Thoracic aorta (tissue), 2 donors: ENCODE measurements at regions not wholly inside any gene's neighbourhood (a gene's known extent, or its start where the extent isn't known, plus 50 kb on each side); places are given as distances from the start of the nearest gene placed in this dataset.

ENCODE experiments used
- ATAC-seq: fragments of 150-250 bp; one replicate; pipeline ENCODE4 v1.8.0; 2017; ENCODE audit warnings: low read depth; ENCODE audit not compliant: insufficient number of reproducible peaks, low FRiP score
- DNase-seq: peaks from one replicate; pipeline ENCODE4 v3.0.0-alpha.2; 2020; ENCODE audit warnings: low spot score
- H3K27ac ChIP-seq, 2 donors: fragments of 200-600 bp; sonication (generic); 1 replicate in 1 of 2; 2 replicates in 1 of 2; pipeline ENCODE4 v1.5.1; 2016; ENCODE audit warnings: mild to moderate bottlenecking in 2 of 2, moderate library complexity in 2 of 2
- H3K27me3 ChIP-seq: fragments of 200-600 bp; sonication (generic); replicated peaks from 2 replicates; pipeline ENCODE4 v1.6.0; 2016; ENCODE audit warnings: mild to moderate bottlenecking; ENCODE audit not compliant: insufficient read depth
- H3K36me3 ChIP-seq: fragments of 200-600 bp; sonication (generic); one replicate; pipeline ENCODE4 v1.5.1; 2016
- H3K4me1 ChIP-seq, 2 donors: fragments of 200-600 bp; sonication (generic); 1 replicate in 1 of 2; 2 replicates in 1 of 2; pipeline versions ENCODE4 v1.5.1 to v1.6.0; 2016; ENCODE audit warnings: low read depth in 2 of 2, mild to moderate bottlenecking in 1 of 2; ENCODE audit not compliant: control insufficient read depth in 1 of 2
- H3K4me3 ChIP-seq: fragments of 200-600 bp; sonication (generic); 2 replicates; pipeline ENCODE4 v1.5.1; 2016; ENCODE audit warnings: mild to moderate bottlenecking
- H3K9me3 ChIP-seq: fragments of 200-600 bp; sonication (generic); 2 replicates; pipeline ENCODE4 v1.5.1; 2016
- CTCF ChIP-seq: fragments of 200-600 bp; sonication (generic); IDR thresholded peaks from one replicate; pipeline ENCODE4 v1.5.1; 2019; ENCODE audit warnings: antibody characterized with exemption

- no peaks in the 10 kb centered on the region for H3K36me3 ChIP-seq
- ATAC-seq, result no peak
- H3K9me3 ChIP-seq, result no peaks in the 10 kb centered on the region
- no peak for TF ChIP-seq CTCF
- no peaks in the 10 kb centered on the region for H3K4me1 ChIP-seq
- H3K27ac ChIP-seq, result no peak overlapping the region
- no peaks in the 10 kb centered on the region for H3K27me3 ChIP-seq
- no peak overlapping the region for H3K4me3 ChIP-seq
- DNase-seq, result no peak
Measured at GRCh38 chrX:107566604-107567262, 61.6 kb upstream of the PRPS1 start.

- ATAC-seq (no peak), DNase-seq (no peak)
- H3K9me3 ChIP-seq, result no peaks in the 10 kb centered on the region
- no peak overlapping the region for H3K4me3 ChIP-seq
- no peaks in the 10 kb centered on the region for H3K4me1 ChIP-seq
- H3K27me3 ChIP-seq, result no peaks in the 10 kb centered on the region
- no peak for TF ChIP-seq CTCF
- H3K36me3 ChIP-seq, result no peaks in the 10 kb centered on the region
- no peak overlapping the region for H3K27ac ChIP-seq
Measured at GRCh38 chrX:107567370-107567769, 60.9 kb upstream of the PRPS1 start.

GRCh38 chrX:107571296-107571998 is 56.9 kb upstream of the PRPS1 start:
- Histone ChIP-seq H3K27ac (peak overlapping the region in 1 of 2 donors; percentile 47), H3K36me3 (no peaks in the 10 kb centered on the region), H3K9me3 (no peaks in the 10 kb centered on the region), H3K4me1 (no peaks in the 10 kb centered on the region), H3K27me3 (no peaks in the 10 kb centered on the region), H3K4me3 (no peak overlapping the region)
- ATAC-seq (no peak), DNase-seq (no peak)
- TF ChIP-seq CTCF, result no peak

- no peak overlapping the region for H3K4me3 ChIP-seq
- ATAC-seq, result no peak
- no peak for TF ChIP-seq CTCF
Measured at GRCh38 chrX:107573016-107573415, 55.3 kb upstream of the PRPS1 start.

GRCh38 chrX:107574054-107574683 is 54.1 kb upstream of the PRPS1 start:
- no peaks in the 10 kb centered on the region for H3K4me1 ChIP-seq
- DNase-seq (no peak), ATAC-seq (no peak)
- no peak overlapping the region for H3K4me3 ChIP-seq
- no peaks in the 10 kb centered on the region for H3K36me3 ChIP-seq
- no peaks in the 10 kb centered on the region for H3K9me3 ChIP-seq
- no peak overlapping the region for H3K27ac ChIP-seq
- TF ChIP-seq CTCF, result no peak
- H3K27me3 ChIP-seq, result no peaks in the 10 kb centered on the region

More at GRCh38 chrX:107573016-107573415, 55.3 kb upstream of the PRPS1 start:
- H3K36me3 ChIP-seq, result no peaks in the 10 kb centered on the region
- no peaks in the 10 kb centered on the region for H3K27me3 ChIP-seq
- H3K27ac ChIP-seq, result no peak overlapping the region
- H3K4me1 ChIP-seq, result no peaks in the 10 kb centered on the region
- DNase-seq, result no peak
- no peaks in the 10 kb centered on the region for H3K9me3 ChIP-seq
